ENCODE measurements at regions not wholly inside any gene's neighbourhood (a gene's known extent, or its start where the extent isn't known, plus 50 kb on each side); places are given as distances from the start of the nearest gene placed in this dataset.
"Not testable (repeated sequence)": the region's sequence is repeated elsewhere in the genome, so short reads cannot be mapped to it uniquely, and the experiment has no call there.

DNA sequence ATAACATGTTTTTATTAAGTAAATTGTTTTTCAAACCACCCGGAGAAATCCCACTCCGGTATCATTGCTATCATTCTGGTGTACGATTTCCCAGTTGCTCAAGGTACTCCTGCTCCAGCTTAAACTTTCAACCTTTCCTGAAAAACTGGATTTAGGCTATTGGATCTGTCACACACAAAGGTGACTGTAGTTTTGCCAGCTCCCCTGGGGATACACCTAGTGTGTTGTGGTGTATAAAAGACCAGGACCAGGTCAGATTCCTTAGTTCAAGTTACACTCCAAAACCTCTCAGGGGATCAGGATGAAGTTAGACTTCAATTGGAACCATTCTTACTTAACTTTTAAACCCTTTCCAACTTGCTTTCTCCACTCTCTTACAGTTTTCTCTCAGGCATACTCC, 303.9 kb downstream of the NOVA1 start:
- no peak for DNase-seq

DNA sequence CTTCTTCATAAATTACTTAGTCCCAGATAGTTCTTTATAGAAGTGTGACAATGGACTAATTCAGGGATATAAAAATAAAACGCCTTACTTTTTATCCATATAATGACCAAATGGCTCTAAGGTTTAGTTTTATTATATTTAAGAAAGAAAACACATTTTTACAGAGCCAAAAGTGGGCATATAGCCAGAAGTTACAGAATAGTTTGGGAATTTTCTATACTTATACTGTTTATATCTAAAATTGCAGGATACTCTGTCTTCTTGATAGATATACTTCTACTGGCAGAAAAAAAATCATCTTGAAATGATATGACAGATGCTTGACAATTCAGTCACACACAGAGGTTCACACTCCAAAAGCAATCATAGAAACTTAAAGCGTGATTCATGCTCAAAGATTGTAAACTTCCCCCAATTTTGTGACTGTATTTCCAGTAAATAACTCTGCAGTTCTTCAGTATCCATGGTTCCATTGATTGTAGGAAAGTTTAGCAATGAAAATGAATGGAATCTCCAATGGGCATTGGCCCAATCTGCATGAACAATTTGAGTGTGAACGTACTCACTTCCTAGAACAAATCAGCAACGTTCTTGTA, 307.8 kb downstream of the NOVA1 start:
- DNase-seq = no peak

DNA sequence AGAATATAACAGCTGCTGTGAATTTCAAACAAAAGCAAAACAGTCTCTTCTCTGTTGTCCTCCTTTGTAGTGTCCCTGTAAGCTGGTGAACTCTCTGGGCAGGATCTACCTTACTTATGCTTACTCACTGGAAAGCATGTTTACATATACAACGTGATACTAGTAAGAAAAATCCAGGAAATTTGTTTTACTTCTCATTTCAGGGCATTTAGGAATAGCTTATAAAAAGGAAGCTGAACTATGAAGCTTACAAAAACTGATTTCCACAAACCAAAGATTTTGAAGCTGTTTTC, 311.0 kb downstream of the NOVA1 start:
- DNase-seq = no peak

DNA sequence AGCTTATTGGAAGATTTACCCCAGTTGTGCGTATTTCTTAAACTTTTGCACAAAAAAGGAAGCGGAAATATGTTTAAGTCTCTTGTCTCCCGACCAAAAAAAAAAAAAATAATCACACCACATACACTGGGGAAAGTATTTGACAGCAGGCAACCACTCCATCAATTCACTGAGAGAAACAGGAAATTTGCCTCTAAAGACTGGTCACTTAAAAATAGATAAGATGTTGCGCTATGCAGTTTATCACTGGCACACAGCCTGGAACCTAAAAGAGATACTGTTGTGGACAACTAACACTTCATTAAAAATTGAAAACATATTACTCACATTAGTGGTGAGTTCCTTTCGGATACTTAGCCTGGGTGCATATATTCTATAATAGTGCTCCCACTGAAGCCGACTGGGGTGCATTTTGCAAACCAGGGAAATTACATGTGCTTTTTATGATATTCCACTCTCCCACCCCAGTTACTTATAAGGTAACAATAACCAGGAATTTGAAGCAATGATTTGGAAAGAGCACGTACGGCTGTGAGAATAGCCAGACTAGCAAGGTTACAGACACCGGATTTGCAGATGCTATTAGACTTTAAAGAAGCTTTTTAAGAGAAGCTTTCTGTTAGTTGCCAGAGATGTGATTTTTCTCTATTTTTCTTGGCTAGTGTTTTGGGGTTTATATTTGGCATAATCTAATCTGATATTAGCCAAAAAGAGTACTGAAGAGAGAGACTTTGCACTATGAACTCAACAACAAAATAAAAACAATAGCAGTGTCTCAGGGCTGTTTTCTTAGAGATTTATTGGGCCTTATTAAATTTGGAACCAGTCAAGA, 311.5 kb downstream of the NOVA1 start:
- no peak for DNase-seq

DNA sequence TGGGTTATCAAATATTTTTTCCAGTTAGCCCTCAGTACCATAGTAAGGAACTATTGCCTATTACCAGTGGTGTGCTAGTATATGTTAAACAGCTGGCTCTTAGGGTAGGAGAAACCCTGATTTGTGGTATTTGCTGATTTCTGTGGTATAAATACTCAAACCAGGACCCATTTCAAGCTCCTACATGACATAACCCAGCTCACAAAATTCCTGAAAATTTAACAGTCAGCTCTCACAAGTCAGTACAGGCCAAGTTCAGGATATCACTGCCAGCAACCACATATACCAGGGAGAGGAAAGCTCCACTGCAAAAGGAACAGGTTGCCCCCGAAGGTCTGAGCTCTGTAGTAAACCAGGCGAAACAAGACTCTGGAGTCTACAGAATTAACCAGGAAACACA, 315.3 kb downstream of the NOVA1 start:
- DNase-seq = no peak

DNA sequence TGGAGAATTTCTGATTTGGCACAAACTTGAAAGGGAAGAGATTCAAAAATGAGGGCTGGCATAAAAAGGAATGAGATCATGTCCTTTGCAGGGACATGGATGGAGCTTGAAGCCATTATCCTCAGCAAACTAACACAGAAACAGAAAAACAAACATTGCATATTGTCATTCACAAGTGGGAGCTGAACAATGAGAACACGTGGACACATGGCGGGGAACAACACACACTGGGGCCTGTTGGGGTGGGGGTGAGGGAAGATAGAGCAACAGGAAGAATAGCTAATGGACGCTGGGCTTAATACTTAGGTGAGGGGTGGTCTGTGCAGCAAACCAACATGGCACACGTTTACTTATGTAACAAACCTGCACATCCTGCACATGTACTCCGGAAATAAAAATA, 315.8 kb downstream of the NOVA1 start:
- not testable (repeated sequence) for DNase-seq

DNA sequence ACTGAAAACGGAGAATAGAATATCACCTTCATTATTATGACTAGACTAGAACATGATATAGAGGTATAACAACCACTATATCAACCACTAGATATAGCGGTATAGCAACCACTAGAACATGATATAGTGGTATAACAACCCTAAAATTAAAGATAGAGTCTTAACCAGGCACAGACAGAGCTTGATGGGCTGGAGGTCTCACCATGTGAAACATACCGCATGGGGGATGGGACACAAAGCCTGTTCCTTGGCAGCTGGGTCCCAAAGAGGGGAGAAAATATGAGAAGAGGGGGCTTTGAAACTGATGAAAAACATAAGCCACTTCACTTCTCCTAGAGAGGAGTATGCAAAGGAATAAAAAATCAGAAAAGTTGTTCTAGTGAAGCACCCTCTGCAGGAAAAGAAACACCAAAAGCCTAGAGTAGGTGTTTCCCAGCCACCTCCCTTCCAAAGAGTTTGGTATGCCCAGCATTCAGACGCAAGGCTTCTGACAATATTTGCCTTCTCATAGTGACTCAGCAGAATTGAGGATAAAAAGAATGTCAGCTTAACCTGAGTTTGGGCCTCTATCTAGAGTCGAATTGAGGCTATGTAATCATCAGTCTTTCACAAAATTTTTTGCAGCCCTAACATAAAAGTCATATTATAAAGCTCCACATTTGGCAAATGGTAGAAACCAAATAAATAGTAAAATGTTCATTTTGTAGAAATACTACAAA, 316.4 kb downstream of the NOVA1 start:
- DNase-seq = peak in 1 of 2 experiments; percentile 0

DNA sequence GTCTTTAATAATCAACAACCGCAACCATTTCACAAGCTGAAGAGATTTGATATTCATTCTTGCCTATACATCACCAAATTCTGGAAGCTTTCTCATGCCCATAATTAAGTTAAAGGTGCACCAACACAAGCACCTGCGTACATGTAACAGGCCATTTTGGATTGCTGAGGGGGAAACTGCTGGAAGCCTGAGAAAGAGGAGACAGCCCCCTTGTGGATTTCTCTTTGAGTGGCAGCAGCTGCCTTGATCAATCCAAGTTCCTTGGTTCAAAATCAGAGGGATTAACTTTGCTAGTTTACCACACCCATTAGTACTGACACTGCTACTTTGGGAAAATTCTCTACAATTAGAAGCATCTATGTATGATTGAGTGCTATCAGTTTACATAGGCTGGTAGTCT, 321.1 kb downstream of the NOVA1 start:
- DNase-seq = no peak

DNA sequence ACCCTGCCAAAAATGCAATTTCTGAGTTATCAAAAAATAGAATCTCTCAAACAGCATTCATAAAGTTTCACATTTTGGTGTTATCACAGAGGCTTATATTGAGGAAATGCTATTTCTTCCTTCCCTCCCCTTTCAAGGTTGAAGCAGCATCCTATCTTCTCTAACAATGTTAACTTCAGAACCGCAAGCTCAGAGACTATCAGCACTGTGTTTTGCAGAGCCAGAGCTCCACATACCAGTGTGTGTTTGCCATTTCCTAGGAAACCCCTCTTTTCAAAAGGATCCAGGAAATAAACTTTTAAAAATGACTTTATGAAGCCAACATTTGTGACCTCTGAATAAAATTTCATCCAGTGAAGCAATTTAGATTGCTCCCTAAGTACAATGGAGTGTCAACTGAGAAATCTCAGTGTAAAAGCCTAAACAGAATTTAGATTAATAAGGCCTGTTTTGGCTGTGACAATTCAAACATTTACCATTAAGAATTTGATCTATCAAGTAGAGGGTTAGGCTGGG, 332.6 kb downstream of the NOVA1 start:
- no peak for DNase-seq

DNA sequence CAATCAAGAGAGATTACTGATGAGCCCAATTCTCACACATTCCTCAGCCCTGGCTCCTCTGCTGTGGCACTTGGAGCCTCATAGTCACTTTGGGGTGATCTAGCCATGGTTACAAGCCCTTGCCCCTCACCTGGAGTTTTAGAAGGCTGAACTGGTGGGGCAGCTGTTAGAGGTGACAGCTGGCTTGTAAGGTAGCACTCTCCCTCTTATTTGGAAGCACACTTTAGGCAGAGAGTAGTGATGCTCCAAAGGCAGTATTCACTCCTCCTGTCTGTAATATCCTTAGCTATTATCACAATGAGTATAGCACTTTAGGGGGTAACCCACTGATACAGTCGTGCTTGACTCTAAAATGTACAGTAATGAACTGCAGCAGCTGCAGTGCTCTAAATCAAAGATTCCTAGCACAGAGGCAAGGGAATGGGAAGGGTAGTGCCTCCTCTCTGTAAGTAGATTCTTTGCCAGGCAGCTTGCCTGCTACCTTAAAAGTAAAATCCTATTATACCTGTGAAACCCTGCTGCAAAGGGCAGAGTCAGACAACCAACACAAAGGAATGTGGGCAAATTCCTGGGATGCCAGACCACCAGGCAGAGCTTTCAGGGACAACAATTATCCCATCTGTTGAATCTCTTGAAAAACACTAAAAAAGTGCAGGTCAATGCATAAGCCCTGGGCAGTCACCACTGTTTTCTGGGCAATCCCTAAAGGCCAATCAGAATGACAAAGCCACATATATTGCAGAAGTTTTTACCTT, 336.3 kb downstream of the NOVA1 start:
- DNase-seq = no peak

DNA sequence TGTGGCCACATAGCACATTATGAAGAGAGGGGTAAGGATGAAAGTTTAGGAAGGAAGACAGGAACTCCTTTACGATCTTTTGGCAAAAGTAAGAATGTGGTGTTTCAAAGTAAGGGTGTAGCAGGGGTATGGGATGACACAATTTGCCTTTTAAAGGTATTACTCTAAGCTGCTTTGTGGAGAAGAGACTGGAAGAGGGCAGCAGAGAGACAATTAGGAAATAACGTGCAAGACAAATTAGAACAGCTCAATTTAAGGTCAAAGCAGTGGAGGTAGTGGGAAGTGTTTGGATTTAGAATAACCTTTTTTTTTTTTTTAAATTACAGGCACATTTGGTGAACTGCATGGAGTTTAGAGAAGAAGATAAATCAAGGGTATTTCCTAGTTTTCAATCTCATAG, 342.6 kb downstream of the NOVA1 start:
- no peak for DNase-seq

DNA sequence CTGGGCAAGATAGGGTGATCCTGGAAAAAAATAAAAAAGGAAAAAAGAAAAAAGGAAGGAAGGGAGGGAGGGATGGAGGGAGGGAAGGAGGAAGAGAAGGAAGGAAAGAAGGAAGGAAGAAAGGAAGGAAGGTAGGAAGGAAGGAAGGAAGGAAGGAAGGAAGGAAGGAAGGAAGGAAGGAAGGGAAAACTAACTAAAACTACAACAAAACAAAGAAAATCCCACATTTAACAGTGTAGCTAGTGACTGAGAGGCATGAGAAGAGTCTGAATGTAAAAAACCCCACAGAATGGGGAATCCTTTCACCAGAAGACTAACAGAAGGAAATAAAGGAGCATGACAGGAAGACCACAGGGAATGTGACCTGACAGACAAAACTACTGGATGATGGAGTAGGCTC, 345.7 kb downstream of the NOVA1 start:
- no peak for DNase-seq

DNA sequence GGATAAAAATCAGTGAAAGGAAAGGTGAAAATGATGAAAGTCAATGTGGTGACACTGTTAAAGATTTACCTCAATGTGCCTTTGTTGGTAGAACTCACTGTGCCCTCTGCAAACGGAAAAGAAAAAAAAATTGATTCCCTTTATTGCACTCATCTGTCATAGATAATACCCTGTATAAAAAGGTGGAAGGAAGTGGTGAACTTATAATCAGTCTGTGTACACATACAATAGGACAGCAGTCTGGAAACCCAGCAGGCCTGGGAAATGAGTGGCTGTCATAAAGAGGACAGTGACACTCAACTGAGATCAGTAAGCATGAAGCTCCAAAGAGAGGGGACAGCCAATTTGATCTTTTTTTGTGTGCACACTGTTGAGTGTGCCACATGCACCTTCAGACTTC, 364.7 kb downstream of the NOVA1 start:
- no peak for DNase-seq

DNA sequence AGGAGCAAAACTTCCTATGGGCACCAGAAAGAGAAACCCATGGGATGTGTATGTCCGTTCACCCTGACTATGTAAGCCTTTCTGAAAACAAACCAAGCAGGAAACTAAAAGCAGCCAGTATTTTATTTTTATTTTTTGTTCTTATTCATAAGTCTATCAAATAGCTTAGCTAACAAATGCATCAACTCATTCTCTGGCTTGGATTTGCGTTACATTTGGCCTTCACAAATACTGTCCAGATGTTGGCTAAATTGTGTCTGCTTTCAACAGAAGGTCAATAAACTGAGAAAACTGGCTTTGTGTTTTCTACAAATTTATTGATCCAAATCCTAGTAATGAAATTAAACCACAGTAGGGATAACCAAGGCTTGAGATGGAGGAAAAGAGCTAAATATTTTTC, 379.0 kb downstream of the NOVA1 start:
- DNase-seq = no peak

DNA sequence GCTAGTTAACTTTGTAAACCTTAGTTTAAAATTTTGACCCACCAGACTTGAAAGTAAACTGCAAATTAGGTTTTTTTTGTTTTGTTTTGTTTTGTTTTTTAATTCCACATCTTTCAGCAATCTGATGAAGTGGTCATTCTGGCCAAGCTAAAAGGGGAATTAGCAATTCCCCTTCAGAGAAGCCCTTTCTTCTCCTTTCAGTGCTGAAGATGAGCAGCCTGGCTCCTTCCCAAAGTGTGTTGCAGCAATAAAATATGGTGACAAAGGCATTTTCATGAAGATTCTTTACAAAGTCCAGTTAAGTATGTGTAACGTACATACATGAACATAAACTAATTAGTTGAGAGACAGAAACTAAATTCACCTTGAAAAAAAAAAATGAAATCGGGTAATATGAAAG, 380.1 kb downstream of the NOVA1 start:
- DNase-seq = no peak

DNA sequence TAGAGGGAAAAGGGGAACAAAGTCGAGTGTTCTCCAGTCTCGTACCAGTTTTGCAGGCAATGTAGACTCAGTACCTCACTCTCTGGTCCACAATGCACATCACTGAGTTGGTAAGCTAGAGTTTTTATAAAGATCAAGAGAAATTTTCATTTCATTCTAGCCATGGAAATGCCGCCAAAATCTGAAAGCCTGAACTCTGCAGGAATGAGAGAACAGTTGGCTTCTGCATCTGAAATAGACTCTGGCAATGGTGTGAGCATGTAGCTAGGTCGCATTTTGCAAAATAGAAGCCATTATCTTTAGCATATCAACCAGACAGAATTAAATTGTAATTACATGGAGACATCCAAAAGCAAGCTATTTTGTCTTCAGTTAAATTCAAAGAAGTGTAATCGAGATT, 381.0 kb downstream of the NOVA1 start:
- DNase-seq = no peak

DNA sequence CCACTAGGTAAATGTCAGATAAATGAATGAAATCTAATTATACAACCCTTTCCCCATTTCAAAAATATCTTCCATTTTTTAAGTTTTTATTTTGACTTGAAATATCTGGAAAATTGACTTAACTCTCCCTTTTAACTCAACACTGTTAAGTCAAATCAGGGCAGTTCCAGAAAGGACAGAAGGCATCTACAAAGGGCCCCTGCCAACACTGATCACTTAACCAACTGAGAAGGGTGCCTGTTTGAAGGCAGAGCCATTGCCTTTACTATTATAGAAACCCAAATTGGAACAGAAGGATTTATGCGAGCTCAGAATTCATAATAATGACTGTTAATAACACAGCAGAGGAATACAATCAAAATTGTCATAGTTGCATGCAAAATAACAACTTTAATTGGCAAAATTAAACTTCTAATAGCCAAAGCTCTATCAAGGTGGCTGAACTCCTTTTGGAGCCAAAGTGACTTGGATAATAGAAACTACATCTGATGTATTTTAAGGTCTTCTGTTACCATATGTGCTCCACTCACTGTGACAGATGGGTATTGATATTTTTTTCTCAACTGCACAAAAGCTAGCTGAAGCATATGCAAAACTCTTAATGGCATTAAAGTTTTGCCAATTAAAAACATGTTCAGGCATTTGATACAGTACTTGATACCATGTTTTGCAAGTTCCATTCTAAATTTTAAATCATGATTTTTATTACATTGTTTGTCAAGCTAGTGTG, 383.8 kb downstream of the NOVA1 start:
- no peak for DNase-seq

DNA sequence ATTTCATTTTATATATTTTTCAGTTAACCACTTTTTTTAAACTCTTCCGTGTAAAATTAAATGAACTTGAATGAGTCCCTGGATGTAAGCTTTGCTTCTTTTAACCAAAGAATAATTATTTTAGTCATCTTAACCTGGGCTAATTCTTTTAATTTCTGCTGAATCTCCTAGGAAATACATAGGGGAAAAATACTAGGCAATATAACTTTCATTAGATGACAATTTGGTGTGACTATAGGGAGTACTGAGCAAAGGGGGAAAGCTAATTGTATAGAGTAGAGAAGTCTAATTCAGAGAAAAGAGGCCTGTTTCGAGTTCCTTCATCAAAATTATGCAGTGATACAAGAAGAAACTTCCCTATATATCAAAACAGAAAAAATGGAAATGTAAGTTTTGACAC, 388.1 kb downstream of the NOVA1 start:
- DNase-seq = no peak

DNA sequence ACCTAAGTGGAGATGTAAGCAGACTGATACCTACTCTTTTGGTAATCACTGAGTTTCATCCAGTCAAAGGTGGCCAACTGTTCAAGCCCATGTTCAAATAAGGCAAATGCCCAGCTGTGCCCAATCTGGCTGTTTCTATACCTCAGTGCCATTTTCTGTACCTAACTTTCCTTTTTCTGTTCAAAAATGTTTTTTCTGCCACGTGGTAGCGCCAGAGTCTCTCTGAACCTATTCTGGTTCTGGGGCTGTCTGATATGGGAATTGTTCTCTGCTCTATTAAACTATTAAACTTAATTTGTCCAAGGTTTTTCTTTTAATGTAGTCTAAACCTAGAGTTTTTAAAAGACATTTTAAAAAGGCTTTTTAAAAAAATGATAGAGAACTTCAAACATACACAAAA, 391.2 kb downstream of the NOVA1 start:
- no peak for DNase-seq

DNA sequence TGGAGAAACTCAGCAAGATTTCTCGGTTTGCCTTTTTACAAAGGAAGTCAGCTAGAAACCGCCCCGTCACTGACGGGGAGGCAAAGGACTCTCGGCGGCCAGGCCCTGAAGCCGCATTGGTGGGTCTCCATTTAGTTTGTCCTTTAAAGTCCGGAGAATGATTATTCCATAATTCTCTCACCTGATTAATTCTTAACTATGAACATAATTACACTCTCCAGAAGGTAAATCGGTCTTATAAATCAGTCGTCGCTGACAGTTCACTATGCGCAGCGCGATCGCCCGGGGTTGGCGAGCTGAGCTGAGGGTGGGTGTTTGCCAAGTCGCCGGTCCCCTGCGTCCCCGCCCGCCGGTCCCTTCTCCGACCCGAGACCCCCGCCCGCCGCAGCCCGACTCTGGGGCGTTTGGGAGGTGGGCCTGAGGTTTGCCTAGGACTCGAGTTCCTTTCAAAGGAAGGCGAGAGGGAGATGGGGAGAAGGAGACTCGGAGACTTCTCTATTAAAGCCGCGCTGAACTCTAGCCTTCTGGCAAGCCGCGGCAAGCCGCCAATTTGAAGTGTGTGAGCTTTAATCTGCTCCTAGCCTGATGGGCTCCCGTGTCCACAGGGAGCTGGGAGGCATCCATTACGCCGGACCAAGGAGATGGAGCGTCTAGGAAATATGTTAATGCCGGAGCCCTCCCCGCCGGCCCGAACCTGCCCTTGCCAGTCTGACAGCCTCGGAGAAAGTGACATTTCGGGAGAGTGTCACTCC, 392.9 kb downstream of the NOVA1 start:
- no peak for DNase-seq

DNA sequence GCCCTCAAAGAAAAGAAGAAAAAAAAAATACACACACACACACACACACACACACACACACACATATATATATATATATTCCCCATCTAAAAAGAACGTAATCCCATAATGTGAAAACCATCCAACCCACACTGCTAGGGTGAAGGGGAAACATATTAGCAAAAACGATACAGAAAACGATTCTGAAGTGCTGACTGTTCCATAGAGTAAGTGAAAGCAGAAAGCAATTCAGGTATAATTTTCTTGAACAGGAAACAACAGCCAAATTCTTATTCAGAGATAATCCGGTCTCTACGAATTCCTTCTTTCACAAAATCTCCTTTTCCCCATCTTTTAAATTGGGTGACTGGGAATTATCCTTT, 393.5 kb downstream of the NOVA1 start:
- DNase-seq = no peak

DNA sequence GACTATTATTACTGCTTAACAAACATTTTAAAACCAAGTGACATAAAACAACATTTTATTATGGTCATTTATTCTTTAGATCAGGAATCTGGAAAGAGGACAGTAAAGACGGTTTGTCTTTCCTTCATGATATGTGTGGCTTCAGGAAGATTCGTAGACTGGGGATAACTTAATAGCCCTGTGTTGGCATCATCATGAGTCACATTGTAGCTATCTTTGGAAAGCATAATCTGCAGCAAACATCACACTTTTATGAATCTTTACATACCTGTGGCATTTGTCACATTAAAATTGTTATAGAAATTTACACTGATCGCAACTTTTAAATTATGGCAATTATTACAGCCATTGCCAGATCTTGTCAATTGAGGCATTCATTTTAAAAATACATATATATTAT, 397.1 kb downstream of the NOVA1 start:
- DNase-seq = no peak

Measured in AML-193 (cell line).